GM12872 (cell line): ENCODE measurements at regions not wholly inside any gene's neighbourhood (a gene's known extent, or its start where the extent isn't known, plus 50 kb on each side); places are given as distances from the start of the nearest gene placed in this dataset.

Experiments used
- CTCF ChIP-seq: IDR thresholded peaks from 3 replicates; pipeline ENCODE4 v1.5.1; 2011; ENCODE audit warnings: low read depth, mild to moderate bottlenecking, low read length, moderate library complexity; ENCODE audit not compliant: insufficient read depth

- no peak for TF ChIP-seq CTCF
Observed at GRCh38 chr13:59409634-59410200, 754.0 kb downstream of the DIAPH3 start.

DNA sequence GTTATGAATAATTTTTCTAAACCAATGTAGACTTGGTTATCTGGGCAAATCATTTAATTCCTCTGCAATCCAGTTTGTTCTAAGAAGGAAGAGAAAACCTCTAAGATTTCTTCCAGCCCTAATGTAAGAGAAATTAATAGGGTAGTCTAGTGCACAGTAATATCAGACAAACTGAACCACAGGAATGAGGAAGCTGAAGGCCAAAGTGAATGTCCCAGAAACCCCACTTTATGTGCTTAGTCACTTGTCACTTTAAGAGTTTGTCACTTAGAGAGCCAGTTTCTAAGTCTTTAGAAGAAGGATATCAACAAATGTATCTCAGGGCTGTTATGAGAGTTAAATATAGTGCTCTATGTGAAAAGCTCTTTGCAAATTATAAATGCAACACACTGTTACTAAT lies 750.6 kb downstream of the DIAPH3 start:
- no peak for TF ChIP-seq CTCF

DNA sequence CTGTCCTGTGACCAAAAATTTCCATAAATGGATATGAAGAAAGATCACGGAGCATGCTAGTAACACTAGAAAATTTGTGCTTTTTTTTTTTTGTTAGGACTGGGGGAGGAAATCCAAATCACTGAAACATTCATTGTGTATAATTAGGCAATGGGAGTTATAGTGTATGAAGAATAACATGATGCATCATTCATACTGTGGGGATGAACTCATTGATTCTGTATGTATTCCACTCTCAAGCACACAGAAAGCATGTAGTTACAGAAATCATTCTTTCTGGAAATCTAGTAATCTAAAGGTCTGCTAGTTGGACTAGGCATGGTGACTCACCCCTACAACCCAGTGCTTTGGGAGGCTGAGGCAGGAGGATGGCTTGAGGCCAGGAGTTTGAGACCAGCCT lies 749.7 kb downstream of the DIAPH3 start:
- TF ChIP-seq CTCF: no peak

DNA sequence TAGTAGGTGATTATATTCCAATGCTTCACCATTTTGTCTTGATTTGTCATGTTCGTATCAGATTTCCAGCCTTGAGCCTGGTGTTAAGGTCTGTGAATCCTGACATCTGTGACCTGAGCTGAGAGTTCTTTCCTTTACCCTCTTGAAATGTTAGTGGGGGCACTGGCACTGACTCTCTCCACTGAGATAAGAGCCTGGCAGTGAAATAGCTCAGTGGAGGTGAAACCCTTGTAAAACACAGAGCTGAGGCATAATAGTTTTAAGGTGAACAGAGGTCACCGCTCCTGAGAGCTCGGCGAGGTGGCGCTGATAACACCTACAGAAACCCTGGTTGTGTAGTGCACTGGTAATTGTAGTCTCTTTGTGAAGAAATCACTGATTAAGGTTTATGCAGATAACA lies 748.2 kb downstream of the DIAPH3 start:
- TF ChIP-seq CTCF: no peak

- no peak for TF ChIP-seq CTCF
Observed at GRCh38 chr13:59416561-59416960, 747.2 kb downstream of the DIAPH3 start.

DNA sequence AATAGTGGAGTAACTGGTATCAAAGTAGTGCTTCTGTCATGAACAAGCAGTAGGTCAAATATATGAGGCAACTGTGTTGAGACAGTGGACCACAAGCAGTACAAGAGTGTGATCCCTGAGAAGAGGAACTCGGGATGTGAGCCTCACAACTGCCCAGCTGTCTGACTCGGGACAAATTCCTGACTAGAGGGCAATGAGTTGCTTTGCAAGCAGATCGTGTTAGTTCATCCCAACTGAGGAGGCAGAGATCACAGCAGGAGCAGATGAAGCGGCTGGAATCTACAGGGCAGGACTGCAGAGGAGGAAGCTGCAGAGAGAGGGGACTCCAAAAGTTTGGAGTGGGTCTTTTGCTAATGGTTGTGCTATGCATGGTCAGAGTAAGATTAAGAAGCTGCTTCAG lies 741.1 kb downstream of the DIAPH3 start:
- no peak for TF ChIP-seq CTCF

DNA sequence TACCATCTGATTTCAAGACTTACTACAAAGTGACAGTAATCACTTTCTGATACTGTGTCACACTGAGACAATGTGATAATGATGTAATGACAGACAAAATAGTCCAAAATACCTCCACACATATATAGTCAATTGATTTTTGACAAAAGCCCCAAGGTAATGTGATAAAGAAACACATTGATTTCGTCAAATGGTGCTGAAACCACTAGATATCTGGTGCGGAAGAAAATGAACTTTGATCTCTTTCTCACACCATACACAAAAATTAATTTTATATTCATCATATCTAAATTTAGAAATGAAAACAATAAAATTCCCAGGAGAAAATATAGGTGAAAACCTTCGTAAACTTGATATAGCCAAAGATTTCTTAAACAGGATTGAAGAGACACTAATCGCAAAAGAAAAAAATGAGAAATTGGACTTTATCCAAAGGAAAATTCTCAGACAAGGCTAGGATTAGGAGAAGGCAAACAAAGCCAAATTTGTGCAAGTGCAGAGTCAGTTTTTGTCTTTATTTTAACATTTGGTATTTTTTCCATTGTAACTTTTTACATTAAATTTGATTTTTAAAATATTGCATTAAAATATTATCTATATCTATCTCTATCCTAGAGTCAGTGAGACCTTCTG lies 739.9 kb downstream of the DIAPH3 start:
- TF ChIP-seq CTCF: no peak
